ENCODE measurements at regions not wholly inside any gene's neighbourhood (a gene's known extent, or its start where the extent isn't known, plus 50 kb on each side); places are given as distances from the start of the nearest gene placed in this dataset.

DNA sequence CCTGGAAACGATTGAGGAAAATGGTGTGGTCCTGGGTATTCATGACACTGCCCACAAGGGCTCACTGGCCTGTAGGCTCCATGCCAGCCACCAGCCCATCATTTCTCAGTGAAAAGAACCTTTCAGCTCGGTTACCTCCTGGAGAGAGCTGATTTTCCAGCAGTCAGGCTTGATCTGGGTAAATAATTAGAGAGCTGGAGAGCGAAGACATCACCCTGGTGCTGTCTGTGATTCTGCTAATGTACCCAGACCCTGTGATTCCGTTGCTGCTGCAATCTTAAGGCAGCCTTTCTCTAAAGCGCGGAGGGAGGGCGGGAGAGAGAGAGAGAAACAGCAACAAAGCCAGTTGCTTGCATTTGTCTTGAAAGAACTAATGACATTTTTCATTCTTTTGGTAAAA, 221.9 kb upstream of the TOPAZ1 start:
- TF ChIP-seq POLR2A (IDR thresholded peaks at IDR 0.05; ENCODE audit: low read length) (no peak), GATA1 (IDR thresholded peaks at IDR 0.05; ENCODE audit: low read depth, low read length) (no peak)
